GM06990 (cell line): ENCODE measurements at regions not wholly inside any gene's neighbourhood (a gene's known extent, or its start where the extent isn't known, plus 50 kb on each side); places are given as distances from the start of the nearest gene placed in this dataset.

Source experiments
- DNase-seq: peaks from one replicate; pipeline ENCODE4 v3.0.0-alpha.2; 2011; ENCODE audit not compliant: insufficient read length; ENCODE audit errors: extremely low read depth
- H3K27me3 ChIP-seq: replicated peaks from 2 replicates; pipeline ENCODE4 v1.6.0; 2011; ENCODE audit warnings: low read length; ENCODE audit not compliant: control insufficient read depth, insufficient read depth
- H3K36me3 ChIP-seq: 2 replicates; pipeline ENCODE4 v1.5.1; 2011; ENCODE audit warnings: low read length; ENCODE audit not compliant: control insufficient read depth, insufficient read depth
- H3K4me3 ChIP-seq: replicated peaks from 2 replicates; pipeline ENCODE4 v1.5.1; 2011; ENCODE audit warnings: low read depth, mild to moderate bottlenecking, control low read depth, low read length
- TF ChIP-seq, protein P1 (sequence below): IDR thresholded peaks from 2 replicates; pipeline ENCODE4 v1.5.1; 2011; ENCODE audit warnings: low read length, control low read depth, mild to moderate bottlenecking, inconsistent platforms; ENCODE audit not compliant: insufficient read depth, poor library complexity, severe bottlenecking

- no peaks in the 10 kb centered on the region for H3K36me3 ChIP-seq
Observed at GRCh38 chr10:100652406-100653135, 92.8 kb upstream of the PAX2 start.

GRCh38 chr10:100653238-100653956, 92.0 kb upstream of the PAX2 start:
- Histone ChIP-seq H3K4me3 (no peak overlapping the region), H3K27me3 (peaks cover 5% of the 10 kb centered on the region), H3K36me3 (no peaks in the 10 kb centered on the region)
- TF ChIP-seq, protein P1, sequence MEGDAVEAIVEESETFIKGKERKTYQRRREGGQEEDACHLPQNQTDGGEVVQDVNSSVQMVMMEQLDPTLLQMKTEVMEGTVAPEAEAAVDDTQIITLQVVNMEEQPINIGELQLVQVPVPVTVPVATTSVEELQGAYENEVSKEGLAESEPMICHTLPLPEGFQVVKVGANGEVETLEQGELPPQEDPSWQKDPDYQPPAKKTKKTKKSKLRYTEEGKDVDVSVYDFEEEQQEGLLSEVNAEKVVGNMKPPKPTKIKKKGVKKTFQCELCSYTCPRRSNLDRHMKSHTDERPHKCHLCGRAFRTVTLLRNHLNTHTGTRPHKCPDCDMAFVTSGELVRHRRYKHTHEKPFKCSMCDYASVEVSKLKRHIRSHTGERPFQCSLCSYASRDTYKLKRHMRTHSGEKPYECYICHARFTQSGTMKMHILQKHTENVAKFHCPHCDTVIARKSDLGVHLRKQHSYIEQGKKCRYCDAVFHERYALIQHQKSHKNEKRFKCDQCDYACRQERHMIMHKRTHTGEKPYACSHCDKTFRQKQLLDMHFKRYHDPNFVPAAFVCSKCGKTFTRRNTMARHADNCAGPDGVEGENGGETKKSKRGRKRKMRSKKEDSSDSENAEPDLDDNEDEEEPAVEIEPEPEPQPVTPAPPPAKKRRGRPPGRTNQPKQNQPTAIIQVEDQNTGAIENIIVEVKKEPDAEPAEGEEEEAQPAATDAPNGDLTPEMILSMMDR = no peak
- DNase-seq = no peak

More at GRCh38 chr10:100652406-100653135, 92.8 kb upstream of the PAX2 start:
- peaks cover 3% of the 10 kb centered on the region; the same call in 1 of the 2 replicates for H3K27me3 ChIP-seq
- no peak overlapping the region for H3K4me3 ChIP-seq
- DNase-seq = no peak
- TF ChIP-seq, protein P1 = no peak

DNA sequence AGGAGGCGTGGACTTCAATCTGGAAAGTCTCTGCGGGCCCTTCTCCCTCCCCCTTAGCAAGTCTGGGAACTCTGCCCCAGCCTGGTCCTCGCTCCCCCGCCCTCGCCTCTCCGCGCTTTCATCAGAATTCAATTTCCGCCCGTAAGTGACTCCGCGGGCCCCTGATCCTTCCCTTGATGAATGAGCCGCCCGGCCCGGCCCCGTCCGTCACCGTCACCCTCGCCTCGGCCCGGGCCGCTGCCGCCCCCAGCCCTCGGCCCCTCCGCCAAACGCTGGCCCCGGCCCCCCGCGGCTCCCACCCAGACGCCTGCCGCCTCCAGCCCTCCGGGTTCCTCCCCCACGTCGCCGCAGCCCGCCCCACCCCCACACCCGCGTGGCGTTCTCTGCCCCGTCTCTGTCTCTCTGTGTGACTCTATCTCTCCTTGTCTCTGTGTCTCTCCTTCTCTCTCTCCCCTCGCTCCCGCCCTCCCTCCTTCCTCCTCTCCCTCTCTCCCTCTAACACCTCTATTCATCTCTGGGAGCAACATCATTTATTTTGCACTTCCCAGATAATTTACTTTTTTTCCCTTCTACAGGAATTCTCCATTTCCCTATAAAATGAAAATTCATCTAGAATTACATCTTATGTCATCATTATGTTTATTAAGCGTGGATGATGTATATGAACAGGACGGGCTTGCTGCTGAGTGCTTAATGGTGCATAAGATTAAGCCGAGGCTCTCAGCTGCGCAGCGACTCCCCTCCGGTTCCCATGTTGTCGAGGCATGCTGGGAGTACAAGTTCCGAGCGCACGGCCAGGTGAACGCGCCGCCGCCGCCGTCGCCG, 91.2 kb upstream of the PAX2 start:
- TF ChIP-seq, protein P1 = no peak
- Histone ChIP-seq H3K27me3 (peaks cover 5% of the 10 kb centered on the region), H3K4me3 (no peak overlapping the region), H3K36me3 (no peaks in the 10 kb centered on the region)
- DNase-seq = no peak

DNA sequence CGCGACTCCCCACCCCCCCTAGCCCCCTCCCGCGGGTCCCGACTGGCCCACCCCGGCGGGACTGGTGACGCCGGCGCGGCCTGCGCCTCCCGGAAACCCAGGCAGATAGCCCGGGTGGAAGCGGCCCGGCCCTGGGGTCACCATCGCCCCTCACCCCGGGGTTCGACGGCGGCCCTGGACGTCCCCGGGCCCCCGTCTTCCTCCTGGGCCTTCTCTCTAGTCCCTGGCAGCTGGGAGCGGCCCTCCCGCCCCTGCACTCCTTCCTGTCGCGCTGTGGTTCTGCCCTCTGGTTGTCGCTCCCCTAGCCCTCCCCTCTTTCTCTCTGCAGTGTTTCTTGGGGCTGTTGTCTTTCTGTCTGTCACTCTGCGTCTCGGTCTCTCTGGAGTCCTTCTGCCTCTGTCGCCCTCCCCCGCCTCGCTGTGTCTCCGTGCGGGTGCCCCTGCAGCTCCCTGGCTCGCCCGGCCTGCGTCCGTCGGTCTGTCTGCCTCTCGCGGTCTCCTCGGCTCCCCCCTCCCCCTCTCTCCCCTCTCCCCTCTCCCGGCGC, 90.5 kb upstream of the PAX2 start:
- Histone ChIP-seq H3K27me3 (peaks cover 5% of the 10 kb centered on the region), H3K36me3 (no peaks in the 10 kb centered on the region), H3K4me3 (no peak overlapping the region)
- TF ChIP-seq, protein P1 = no peak
- DNase-seq = no peak

DNA sequence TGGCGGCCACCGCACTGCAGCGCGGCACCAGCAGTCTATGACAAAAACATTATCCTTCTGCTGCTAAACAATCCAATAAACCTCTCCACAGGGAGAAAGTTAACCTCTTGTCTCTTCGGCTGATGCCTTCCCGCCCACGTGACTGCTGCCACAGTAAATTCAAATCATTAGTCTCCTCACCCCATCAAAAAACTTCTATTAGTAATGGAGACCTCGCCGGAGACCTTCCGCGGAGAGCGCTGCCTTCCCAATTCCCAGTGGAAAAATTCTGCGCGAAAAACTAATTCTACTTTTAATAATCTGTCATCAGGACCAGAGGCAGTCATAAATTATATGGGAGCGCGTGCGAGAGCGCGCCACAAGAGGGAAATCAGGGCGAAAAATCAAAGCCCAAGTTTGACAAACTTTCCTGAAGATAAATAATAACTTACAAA, 90.0 kb upstream of the PAX2 start:
- Histone ChIP-seq H3K4me3 (no peak overlapping the region), H3K27me3 (peaks cover 5% of the 10 kb centered on the region), H3K36me3 (no peaks in the 10 kb centered on the region)
- no peak for DNase-seq
- TF ChIP-seq, protein P1 = no peak
